HL-60 (cell line): ENCODE measurements at regions not wholly inside any gene's neighbourhood (a gene's known extent, or its start where the extent isn't known, plus 50 kb on each side); places are given as distances from the start of the nearest gene placed in this dataset.

Source experiments
- DNase-seq, 2 experiments: peaks; one replicate each; pipeline ENCODE4 v3.0.0-alpha.2; 2010 to 2020; ENCODE audit warnings: low read depth in 1 of 2, low spot score in 1 of 2
- H3K27ac ChIP-seq: fragments of 250-450 bp; sonication (Bioruptor Pico); replicated peaks from 2 replicates; pipeline ENCODE4 v1.5.1; 2020; ENCODE audit warnings: mild to moderate bottlenecking, moderate library complexity
- H3K27me3 ChIP-seq: fragments of 250-450 bp; sonication (Bioruptor Pico); 2 replicates; pipeline ENCODE4 v1.5.1; 2021; ENCODE audit warnings: mild to moderate bottlenecking, moderate library complexity; ENCODE audit not compliant: insufficient read depth, poor library complexity, severe bottlenecking
- H3K4me3 ChIP-seq: replicated peaks from 2 replicates; pipeline ENCODE4 v1.5.1; 2011; ENCODE audit warnings: mild to moderate bottlenecking, control low read depth, low read length; ENCODE audit not compliant: insufficient read depth
- CTCF ChIP-seq: IDR thresholded peaks from one replicate; pipeline ENCODE4 v1.5.1; 2011; ENCODE audit warnings: low read length, control low read depth, inconsistent platforms; ENCODE audit not compliant: insufficient read depth
- GABPA ChIP-seq: IDR thresholded peaks from 2 replicates; pipeline ENCODE4 v1.6.1; 2012; ENCODE audit warnings: low read depth
- POLR2AphosphoS5 ChIP-seq: IDR thresholded peaks from 2 replicates; pipeline ENCODE4 v1.6.1; 2012; ENCODE audit warnings: low read depth
- REST ChIP-seq: IDR thresholded peaks from 2 replicates; pipeline ENCODE4 v1.6.1; 2012; ENCODE audit warnings: low read depth; ENCODE audit not compliant: insufficient replicate concordance
- SPI1 ChIP-seq: IDR thresholded peaks from 2 replicates; pipeline ENCODE4 v1.6.1; 2012; ENCODE audit warnings: low read depth, mild to moderate bottlenecking, borderline replicate concordance

- no peak overlapping the region for H3K4me3 ChIP-seq
- no peak for DNase-seq
- no peaks in the 10 kb centered on the region for H3K27me3 ChIP-seq
- no peak overlapping the region for H3K27ac ChIP-seq
- TF ChIP-seq POLR2AphosphoS5 (no peak), GABPA (no peak), REST (no peak), CTCF (no peak), SPI1 (no peak)
Measured at GRCh38 chr12:114993165-114993564, 309.2 kb upstream of the TBX3 start.

DNA sequence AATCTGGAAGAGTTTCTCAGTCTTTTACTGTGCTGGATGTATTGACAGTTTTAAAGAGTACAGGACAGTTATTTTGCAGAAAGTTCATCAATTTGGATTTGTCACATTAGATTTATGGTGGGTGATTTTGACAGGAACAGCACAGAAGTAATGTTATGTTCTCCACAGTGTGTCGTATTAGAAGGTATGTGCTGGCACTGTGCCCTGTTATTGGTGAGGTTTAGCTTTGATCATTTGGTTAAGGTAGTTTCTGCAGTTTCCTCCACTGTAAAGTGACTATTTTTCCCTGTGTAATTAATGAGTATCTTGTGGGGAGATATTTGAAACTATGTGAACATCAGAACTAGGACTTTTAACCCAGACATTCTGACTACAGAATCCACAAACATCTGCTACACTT lies 308.5 kb upstream of the TBX3 start:
- Histone ChIP-seq H3K4me3 (no peak overlapping the region), H3K27ac (no peak overlapping the region), H3K27me3 (no peaks in the 10 kb centered on the region)
- TF ChIP-seq SPI1 (no peak), REST (no peak), GABPA (no peak), POLR2AphosphoS5 (no peak), CTCF (no peak)
- no peak for DNase-seq

DNA sequence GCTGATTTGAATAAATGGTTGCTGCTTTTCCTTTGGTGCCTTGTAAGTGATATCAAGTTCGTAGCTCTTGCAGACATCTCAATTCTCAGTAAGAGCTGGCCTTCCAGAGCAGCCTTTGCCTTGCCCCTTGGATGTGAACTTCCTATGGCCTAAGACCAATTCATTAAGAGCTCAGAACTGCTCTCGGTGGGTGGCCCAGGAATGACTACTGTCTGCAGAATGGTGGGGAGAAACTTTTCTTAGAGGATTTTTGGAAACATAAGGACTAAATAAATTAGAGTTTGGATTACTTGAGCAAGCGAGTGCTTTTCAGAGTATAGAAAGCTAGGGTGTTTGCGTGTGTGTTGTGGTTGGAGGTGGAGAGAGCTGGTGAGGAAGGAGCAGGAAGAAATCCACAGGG lies 306.4 kb upstream of the TBX3 start:
- TF ChIP-seq GABPA (no peak), CTCF (no peak), SPI1 (no peak), POLR2AphosphoS5 (no peak), REST (no peak)
- DNase-seq = no peak
- no peak overlapping the region for H3K27ac ChIP-seq

More for the DNA sequence above, 306.4 kb upstream of the TBX3 start:
- no peaks in the 10 kb centered on the region for H3K27me3 ChIP-seq
- no peak overlapping the region for H3K4me3 ChIP-seq
